Pulmonary artery endothelial cell (primary cell): ENCODE measurements at regions not wholly inside any gene's neighbourhood (a gene's known extent, or its start where the extent isn't known, plus 50 kb on each side); places are given as distances from the start of the nearest gene placed in this dataset.

ENCODE experiments used
- DNase-seq: peaks from one replicate; pipeline ENCODE4 v3.0.0-alpha.2; 2011; ENCODE audit warnings: low read depth, low spot score

- no peak for DNase-seq
Measured at GRCh38 chr12:77575376-77575919, 255.2 kb upstream of the NAV3 start.

GRCh38 chr12:77572371-77572770 lies 258.3 kb upstream of the NAV3 start:
- DNase-seq: no peak

- DNase-seq: no peak
Measured at GRCh38 chr12:77571768-77572167, 258.9 kb upstream of the NAV3 start.

GRCh38 chr12:77571127-77571526 lies 259.6 kb upstream of the NAV3 start:
- DNase-seq: no peak

- no peak for DNase-seq
Measured at GRCh38 chr12:77569876-77570275, 260.8 kb upstream of the NAV3 start.

GRCh38 chr12:77560714-77561113 lies 270.0 kb upstream of the NAV3 start:
- no peak for DNase-seq

- no peak for DNase-seq
Measured at GRCh38 chr12:77559400-77560074, 271.2 kb upstream of the NAV3 start.

- no peak for DNase-seq
Measured at GRCh38 chr12:77555074-77555473, 275.6 kb upstream of the NAV3 start.

- DNase-seq: no peak
Measured at GRCh38 chr12:77553976-77554619, 276.6 kb upstream of the NAV3 start.

- no peak for DNase-seq
Measured at GRCh38 chr12:77549383-77550128, 281.1 kb upstream of the NAV3 start.

GRCh38 chr12:77548797-77549196 lies 281.9 kb upstream of the NAV3 start:
- DNase-seq: no peak

GRCh38 chr12:77540097-77540496 lies 290.6 kb upstream of the NAV3 start:
- DNase-seq: no peak

GRCh38 chr12:77537663-77538062 lies 293.0 kb upstream of the NAV3 start:
- DNase-seq: no peak

- no peak for DNase-seq
Measured at GRCh38 chr12:77535734-77536133, 295.0 kb upstream of the NAV3 start.

- DNase-seq: no peak
Measured at GRCh38 chr12:77531912-77532311, 298.8 kb upstream of the NAV3 start.

- DNase-seq: no peak
Measured at GRCh38 chr12:77522247-77522646, 308.4 kb upstream of the NAV3 start.

- no peak for DNase-seq
Measured at GRCh38 chr12:77521508-77522115, 309.1 kb upstream of the NAV3 start.

- DNase-seq: no peak
Measured at GRCh38 chr12:77514511-77514910, 316.2 kb upstream of the NAV3 start.

- DNase-seq: no peak
Measured at GRCh38 chr12:77510985-77511384, 319.7 kb upstream of the NAV3 start.

GRCh38 chr12:77504466-77504865 lies 326.2 kb upstream of the NAV3 start:
- no peak for DNase-seq

- no peak for DNase-seq
Measured at GRCh38 chr12:77500089-77500488, 330.6 kb upstream of the NAV3 start.

- DNase-seq: no peak
Measured at GRCh38 chr12:77497647-77498046, 333.0 kb upstream of the NAV3 start.
